ENCODE measurements at regions not wholly inside any gene's neighbourhood (a gene's known extent, or its start where the extent isn't known, plus 50 kb on each side); places are given as distances from the start of the nearest gene placed in this dataset.

GRCh38 chr2:14684516-14684915 lies 52.0 kb downstream of the LRATD1 start:
- WGBS, 2 donors, result 70 to 100% methylated on average over 1 to 3 of the region's 3 CpGs
- H3K36me3 ChIP-seq, result no peaks in the 10 kb centered on the region
- H3K9me3 ChIP-seq, result no peaks in the 10 kb centered on the region
- intact Hi-C loops (cut with DNase I), result no loop called here
- H3K27ac ChIP-seq, result no peak overlapping the region
- no peaks in the 10 kb centered on the region for H3K4me1 ChIP-seq
- DNase-seq, result no peak
- no peaks in the 10 kb centered on the region for H3K27me3 ChIP-seq
- TF ChIP-seq POLR2A (IDR thresholded peaks at IDR 0.05) (no peak), CTCF (IDR thresholded peaks at IDR 0.05) (no peak)
- H3K4me3 ChIP-seq, result no peak overlapping the region

GRCh38 chr2:14690926-14691325 lies 58.4 kb downstream of the LRATD1 start:
- H3K4me1 ChIP-seq, result peaks cover 0 to 6% (median 0%) of the 10 kb centered on the region in 3 donors
- no peak for TF ChIP-seq POLR2A (IDR thresholded peaks at IDR 0.05)
- DNase-seq, result no peak
- H3K4me3 ChIP-seq, result no peak overlapping the region
- WGBS, 2 donors, result 26 to 47% methylated on average over 4 of the region's 4 CpGs
- H3K9me3 ChIP-seq, result no peaks in the 10 kb centered on the region
- H3K27ac ChIP-seq, result no peak overlapping the region
- H3K27me3 ChIP-seq, result no peaks in the 10 kb centered on the region
- intact Hi-C loops (cut with DNase I), result no loop called here
- no peaks in the 10 kb centered on the region for H3K36me3 ChIP-seq

- intact Hi-C loops (cut with DNase I), result no loop called here
- no peak overlapping the region for H3K4me3 ChIP-seq
- no peak for TF ChIP-seq CTCF (IDR thresholded peaks at IDR 0.05)
- TF ChIP-seq POLR2A (IDR thresholded peaks at IDR 0.05), result no peak
Observed at GRCh38 chr2:14693874-14694273, 61.4 kb downstream of the LRATD1 start.

DNA sequence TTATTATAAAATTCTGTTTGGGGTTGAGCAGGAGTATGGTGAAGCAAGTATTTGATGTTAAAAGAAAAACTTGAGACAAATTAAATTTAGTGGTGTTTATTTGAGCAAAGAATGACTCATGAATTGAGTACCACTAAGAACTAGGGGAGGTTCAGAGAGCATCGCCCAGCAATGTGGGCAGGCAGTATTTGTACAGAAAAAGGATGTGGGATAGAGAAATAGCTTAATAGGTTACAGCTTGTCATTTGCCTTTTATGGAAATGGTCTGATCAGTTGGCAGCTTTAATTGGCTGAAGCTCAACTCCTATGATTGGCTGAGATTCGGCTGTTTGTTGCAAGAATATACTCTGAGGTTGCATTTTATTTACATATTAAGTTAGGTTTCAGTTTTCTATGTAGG lies 68.2 kb downstream of the LRATD1 start:
- WGBS, 2 donors, result 70 to 73% methylated on average over 2 of the region's 2 CpGs
- no peak for DNase-seq
- no peaks in the 10 kb centered on the region for H3K4me1 ChIP-seq
- no peak overlapping the region for H3K4me3 ChIP-seq
- no peak overlapping the region for H3K27ac ChIP-seq
- H3K36me3 ChIP-seq, result no peaks in the 10 kb centered on the region
- H3K9me3 ChIP-seq, result no peaks in the 10 kb centered on the region
- no peaks in the 10 kb centered on the region for H3K27me3 ChIP-seq
- intact Hi-C loops (cut with DNase I), result no loop called here
- TF ChIP-seq CTCF (IDR thresholded peaks at IDR 0.05) (no peak), POLR2A (IDR thresholded peaks at IDR 0.05) (no peak)

More at GRCh38 chr2:14693874-14694273, 61.4 kb downstream of the LRATD1 start:
- H3K9me3 ChIP-seq, result no peaks in the 10 kb centered on the region
- 64 to 69% methylated on average over 2 of the region's 2 CpGs for WGBS, 2 donors
- no peak overlapping the region for H3K27ac ChIP-seq
- no peaks in the 10 kb centered on the region for H3K27me3 ChIP-seq
- no peak for DNase-seq
- H3K36me3 ChIP-seq, result no peaks in the 10 kb centered on the region
- peaks cover 0 to 6% (median 0%) of the 10 kb centered on the region in 3 donors for H3K4me1 ChIP-seq

DNA sequence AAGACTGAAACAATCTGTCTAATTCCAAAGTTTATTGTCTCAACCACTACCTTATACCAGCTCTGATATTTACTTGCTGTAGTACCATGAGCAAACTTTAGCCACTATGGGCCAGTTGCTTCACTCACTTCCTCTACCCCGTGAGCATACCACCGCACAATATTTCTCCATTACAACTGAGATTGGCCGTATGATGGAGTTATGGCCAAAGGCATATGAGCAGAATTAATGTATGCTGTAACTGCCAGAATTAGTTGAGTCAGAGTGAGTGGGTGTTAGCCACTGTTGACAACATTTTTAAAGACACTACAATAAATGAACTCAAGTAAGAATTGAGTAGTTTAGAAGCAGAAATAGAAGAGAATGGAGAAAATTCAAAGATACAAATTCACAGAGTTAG lies 69.7 kb downstream of the LRATD1 start:
- WGBS, 2 donors, result 48 to 85% methylated on average over 3 of the region's 3 CpGs
- Histone ChIP-seq H3K36me3 (no peaks in the 10 kb centered on the region), H3K9me3 (no peaks in the 10 kb centered on the region), H3K27me3 (no peaks in the 10 kb centered on the region), H3K27ac (no peak overlapping the region), H3K4me1 (no peaks in the 10 kb centered on the region), H3K4me3 (no peak overlapping the region)
- intact Hi-C loops (cut with DNase I), result no loop called here
- TF ChIP-seq CTCF (IDR thresholded peaks at IDR 0.05) (no peak), POLR2A (IDR thresholded peaks at IDR 0.05) (no peak)
- DNase-seq, result no peak

DNA sequence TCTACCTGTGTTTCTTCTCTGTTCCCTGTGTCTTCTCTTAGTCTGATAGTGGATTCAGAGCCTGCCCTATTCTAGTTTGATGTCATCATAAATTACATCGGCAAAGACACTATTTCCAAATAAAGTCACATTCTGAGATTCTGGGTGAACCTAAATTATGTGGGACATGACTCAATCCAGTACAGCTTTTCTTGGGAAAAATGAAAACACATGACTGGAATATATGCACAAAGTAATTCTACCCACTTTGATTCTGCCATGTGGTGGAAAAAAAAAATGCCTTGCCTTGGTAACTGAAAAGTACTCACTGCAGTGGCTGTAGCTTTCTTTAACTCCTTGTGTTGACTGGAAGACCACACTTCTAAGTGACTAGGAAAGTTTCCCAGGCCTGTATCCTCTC lies 73.7 kb downstream of the LRATD1 start:
- no peak overlapping the region for H3K4me3 ChIP-seq
- intact Hi-C loops (cut with DNase I), result no loop called here
- H3K4me1 ChIP-seq, result no peaks in the 10 kb centered on the region
- H3K36me3 ChIP-seq, result no peaks in the 10 kb centered on the region
- no peaks in the 10 kb centered on the region for H3K9me3 ChIP-seq
- DNase-seq, result no peak
- TF ChIP-seq POLR2A (IDR thresholded peaks at IDR 0.05) (no peak), CTCF (IDR thresholded peaks at IDR 0.05) (no peak)
- H3K27me3 ChIP-seq, result no peaks in the 10 kb centered on the region
- WGBS, 2 donors, result 82 to 100% methylated on average over 1 of the region's 1 CpG
- no peak overlapping the region for H3K27ac ChIP-seq
